DOHH2 (cell line): ENCODE measurements at regions not wholly inside any gene's neighbourhood (a gene's known extent, or its start where the extent isn't known, plus 50 kb on each side); places are given as distances from the start of the nearest gene placed in this dataset.

Experiments used
- H3F3A ChIP-seq: fragments of 200-600 bp; sonication (generic), shearing (Covaris generic); 2 replicates; pipeline ENCODE4 v1.6.0; 2016; ENCODE audit warnings: antibody characterized with exemption, mild to moderate bottlenecking; ENCODE audit not compliant: control insufficient read depth, insufficient read depth
- H3K27ac ChIP-seq: fragments of 200-600 bp; sonication (generic); 2 replicates; pipeline ENCODE4 v1.5.1; 2014; ENCODE audit warnings: low read depth, mild to moderate bottlenecking, low read length, moderate library complexity
- H3K27me3 ChIP-seq: fragments of 200-600 bp; sonication (generic); 2 replicates; pipeline ENCODE4 v1.6.1; 2014; ENCODE audit warnings: mild to moderate bottlenecking, low read length, mixed read lengths; ENCODE audit not compliant: control insufficient read depth
- H3K36me3 ChIP-seq: fragments of 200-600 bp; sonication (generic); 2 replicates; pipeline ENCODE4 v1.6.1; 2014; ENCODE audit warnings: mild to moderate bottlenecking, low read length, moderate library complexity, mixed read lengths; ENCODE audit not compliant: control insufficient read depth
- H3K4me1 ChIP-seq: fragments of 200-600 bp; sonication (generic); 2 replicates; pipeline ENCODE4 v1.6.1; 2014; ENCODE audit warnings: mild to moderate bottlenecking, low read length, mixed read lengths; ENCODE audit not compliant: control insufficient read depth
- H3K4me2 ChIP-seq: fragments of 200-600 bp; sonication (generic); 2 replicates; pipeline ENCODE4 v1.6.0; 2014; ENCODE audit warnings: mild to moderate bottlenecking, low read length, moderate library complexity
- H3K4me3 ChIP-seq: fragments of 200-600 bp; sonication (generic); 2 replicates; pipeline ENCODE4 v1.5.1; 2014; ENCODE audit warnings: mild to moderate bottlenecking, low read length, mixed read lengths
- H3K79me2 ChIP-seq: fragments of 200-600 bp; sonication (generic); 2 replicates; pipeline ENCODE4 v1.6.1; 2014; ENCODE audit warnings: mild to moderate bottlenecking, low read length, mixed read lengths; ENCODE audit not compliant: control insufficient read depth
- H3K9me2 ChIP-seq: fragments of 200-600 bp; sonication (generic); replicated peaks from 2 replicates; pipeline ENCODE4 v1.6.1; 2014; ENCODE audit warnings: mild to moderate bottlenecking, low read length, mixed read lengths; ENCODE audit not compliant: control insufficient read depth
- H3K9me3 ChIP-seq: fragments of 200-600 bp; sonication (generic); 2 replicates; pipeline ENCODE4 v1.6.1; 2014; ENCODE audit warnings: antibody characterized with exemption, low read length, mixed read lengths; ENCODE audit not compliant: control insufficient read depth, insufficient read depth
- H4K20me1 ChIP-seq: fragments of 200-600 bp; sonication (generic); 2 replicates; pipeline ENCODE4 v1.6.0; 2014; ENCODE audit warnings: low read depth, mild to moderate bottlenecking, antibody characterized with exemption, low read length, moderate library complexity; ENCODE audit not compliant: control insufficient read depth, insufficient read depth
- EZH2phosphoT487 ChIP-seq: fragments of 200-600 bp; sonication (generic); IDR thresholded peaks from 2 replicates; pipeline ENCODE4 v1.6.1; 2017; ENCODE audit warnings: borderline replicate concordance, mild to moderate bottlenecking, antibody characterized with exemption, low read length, moderate library complexity, mixed read lengths
- TF ChIP-seq, protein P1 (sequence below): fragments of 200-600 bp; sonication (generic); IDR thresholded peaks from one replicate; pipeline ENCODE4 v1.5.1; 2014; ENCODE audit warnings: antibody characterized with exemption, mild to moderate bottlenecking, low read depth, low read length; ENCODE audit not compliant: poor library complexity, severe bottlenecking

DNA sequence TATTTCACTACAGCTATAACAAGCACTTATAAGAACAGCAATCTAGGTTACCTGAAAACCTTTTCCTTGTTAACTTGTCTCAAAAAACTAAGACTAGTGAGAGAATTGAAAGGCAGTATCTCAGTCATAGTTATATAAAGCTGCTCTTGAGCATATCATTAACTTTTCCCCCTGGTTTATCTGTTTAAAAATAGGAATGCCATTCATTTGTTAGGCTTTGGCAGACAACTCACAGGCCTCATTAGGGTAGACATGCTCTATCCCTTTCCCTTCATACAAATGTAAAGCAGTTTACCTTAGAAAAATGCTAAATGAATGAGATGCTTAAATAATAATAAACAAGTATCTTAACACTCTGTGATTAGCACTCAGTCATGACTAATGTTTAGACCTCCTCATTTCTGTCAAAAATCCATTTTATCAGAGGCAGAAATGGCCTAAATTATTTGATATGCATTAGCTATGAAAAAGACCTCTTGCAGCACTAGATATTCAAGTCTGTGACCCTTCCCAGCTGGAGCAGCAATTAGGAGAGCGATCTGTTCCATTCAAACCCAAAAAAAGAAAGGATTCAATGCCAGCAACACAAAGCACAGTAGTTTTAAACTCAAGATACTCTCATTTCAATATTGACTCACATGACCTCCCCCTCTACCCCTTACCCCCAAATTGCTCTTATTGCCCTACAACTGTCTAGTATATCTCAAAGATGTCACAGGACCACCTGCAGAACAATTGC, 1578.8 kb upstream of the WWC1 start:
- H3K27ac ChIP-seq, result no peak overlapping the region
- H3F3A ChIP-seq, result no peaks in the 10 kb centered on the region
- TF ChIP-seq EZH2phosphoT487, result no peak
- TF ChIP-seq, protein P1, sequence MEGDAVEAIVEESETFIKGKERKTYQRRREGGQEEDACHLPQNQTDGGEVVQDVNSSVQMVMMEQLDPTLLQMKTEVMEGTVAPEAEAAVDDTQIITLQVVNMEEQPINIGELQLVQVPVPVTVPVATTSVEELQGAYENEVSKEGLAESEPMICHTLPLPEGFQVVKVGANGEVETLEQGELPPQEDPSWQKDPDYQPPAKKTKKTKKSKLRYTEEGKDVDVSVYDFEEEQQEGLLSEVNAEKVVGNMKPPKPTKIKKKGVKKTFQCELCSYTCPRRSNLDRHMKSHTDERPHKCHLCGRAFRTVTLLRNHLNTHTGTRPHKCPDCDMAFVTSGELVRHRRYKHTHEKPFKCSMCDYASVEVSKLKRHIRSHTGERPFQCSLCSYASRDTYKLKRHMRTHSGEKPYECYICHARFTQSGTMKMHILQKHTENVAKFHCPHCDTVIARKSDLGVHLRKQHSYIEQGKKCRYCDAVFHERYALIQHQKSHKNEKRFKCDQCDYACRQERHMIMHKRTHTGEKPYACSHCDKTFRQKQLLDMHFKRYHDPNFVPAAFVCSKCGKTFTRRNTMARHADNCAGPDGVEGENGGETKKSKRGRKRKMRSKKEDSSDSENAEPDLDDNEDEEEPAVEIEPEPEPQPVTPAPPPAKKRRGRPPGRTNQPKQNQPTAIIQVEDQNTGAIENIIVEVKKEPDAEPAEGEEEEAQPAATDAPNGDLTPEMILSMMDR, result no peak
- no peaks in the 10 kb centered on the region for H3K27me3 ChIP-seq
- H3K4me3 ChIP-seq, result no peak overlapping the region
- H3K9me2 ChIP-seq, result no peaks in the 10 kb centered on the region
- no peak overlapping the region for H3K4me2 ChIP-seq
- H4K20me1 ChIP-seq, result no peaks in the 10 kb centered on the region
- H3K36me3 ChIP-seq, result no peaks in the 10 kb centered on the region
- H3K79me2 ChIP-seq, result no peaks in the 10 kb centered on the region
- H3K4me1 ChIP-seq, result no peaks in the 10 kb centered on the region
- no peaks in the 10 kb centered on the region for H3K9me3 ChIP-seq

DNA sequence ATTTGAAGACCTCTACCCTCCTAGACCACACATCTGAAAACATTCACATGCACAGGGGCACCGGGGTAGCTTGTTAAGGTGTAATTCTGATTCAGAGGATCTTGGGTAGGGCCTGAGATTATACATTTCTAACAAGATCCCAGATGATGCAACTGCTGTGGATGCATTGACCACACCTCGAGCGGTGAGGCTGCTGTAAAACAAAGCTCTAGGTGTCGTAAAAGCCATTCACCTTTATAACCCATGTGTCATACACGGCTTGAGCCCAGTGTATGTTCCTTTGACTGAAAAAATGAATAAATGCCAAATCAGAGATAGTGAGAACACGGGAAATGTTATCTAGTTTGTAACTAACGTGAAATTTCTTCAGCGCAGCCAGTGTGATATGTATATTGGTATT, 1578.2 kb upstream of the WWC1 start:
- no peaks in the 10 kb centered on the region for H3K36me3 ChIP-seq
- no peak overlapping the region for H3K4me3 ChIP-seq
- no peaks in the 10 kb centered on the region for H3K9me3 ChIP-seq
- no peaks in the 10 kb centered on the region for H4K20me1 ChIP-seq
- TF ChIP-seq EZH2phosphoT487, result no peak
- TF ChIP-seq, protein P1, result no peak
- no peaks in the 10 kb centered on the region for H3K9me2 ChIP-seq
- H3K4me2 ChIP-seq, result no peak overlapping the region
- H3K4me1 ChIP-seq, result no peaks in the 10 kb centered on the region
- H3K27me3 ChIP-seq, result no peaks in the 10 kb centered on the region
- no peak overlapping the region for H3K27ac ChIP-seq
- no peaks in the 10 kb centered on the region for H3F3A ChIP-seq
- no peaks in the 10 kb centered on the region for H3K79me2 ChIP-seq

DNA sequence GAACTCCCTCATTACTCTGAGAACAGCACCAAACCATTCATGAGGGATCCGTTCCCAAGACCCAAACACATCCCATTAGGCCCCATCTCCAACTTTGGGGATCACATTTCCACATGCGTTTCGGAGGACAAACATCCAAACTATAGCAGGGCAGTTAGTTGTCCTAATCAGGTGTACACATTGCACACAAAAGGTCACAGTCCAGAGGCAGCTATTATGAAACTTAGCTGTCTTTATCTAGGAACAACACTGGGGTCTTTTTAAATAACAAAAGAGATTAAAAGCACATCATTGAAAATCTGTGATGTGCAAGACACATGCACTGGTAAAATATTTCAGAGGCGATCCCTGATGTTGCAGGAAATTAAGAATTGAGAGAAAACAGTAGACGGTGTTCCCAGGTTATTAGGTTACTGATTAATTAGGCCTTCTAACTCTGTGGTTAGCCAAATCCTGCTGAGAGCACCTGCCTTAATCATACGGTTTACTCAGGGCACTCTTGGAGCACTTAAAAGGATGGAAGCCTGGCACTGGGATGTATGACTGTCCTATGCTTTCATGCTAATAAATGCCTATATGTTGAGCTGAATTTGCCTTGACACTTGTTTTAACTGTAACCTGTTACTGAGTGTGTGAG, 1574.5 kb upstream of the WWC1 start:
- Histone ChIP-seq H3K9me3 (no peaks in the 10 kb centered on the region), H3K4me2 (no peak overlapping the region), H3K27ac (no peak overlapping the region)

More for the DNA sequence above, 1574.5 kb upstream of the WWC1 start:
- no peaks in the 10 kb centered on the region for H3K36me3 ChIP-seq
- H4K20me1 ChIP-seq, result no peaks in the 10 kb centered on the region
- no peaks in the 10 kb centered on the region for H3K4me1 ChIP-seq
- no peaks in the 10 kb centered on the region for H3K9me2 ChIP-seq
- no peaks in the 10 kb centered on the region for H3K27me3 ChIP-seq
- TF ChIP-seq, protein P1, result no peak
- TF ChIP-seq EZH2phosphoT487, result no peak
- no peaks in the 10 kb centered on the region for H3F3A ChIP-seq
- no peak overlapping the region for H3K4me3 ChIP-seq
- no peaks in the 10 kb centered on the region for H3K79me2 ChIP-seq
